K562 (cell line): ENCODE measurements at regions not wholly inside any gene's neighbourhood (a gene's known extent, or its start where the extent isn't known, plus 50 kb on each side); places are given as distances from the start of the nearest gene placed in this dataset.

Experiments used
- ATAC-seq: fragments of 200-7000 bp; cut with Tn5 transposase; 3 replicates; pipeline ENCODE4 v1.9.1; 2020; ENCODE audit warnings: moderate library complexity
- BruUV-seq: library from RNA; stranded (reverse); fragments of 400-500 nt; replicated peaks from 2 replicates; lab custom pipeline; 2021; lab: Mats Ljungman, UMichigan
- CTCF ChIA-PET: fragments of 300-600 bp; formaldehyde crosslinking; extraction: SDS; loops from one replicate; lab custom pipeline; 2021; ENCODE audit warnings: low intra/inter-chr PET ratio; lab: Yijun Ruan, JAX
- POLR2A ChIA-PET: fragments of 300-600, 350-650 bp; sonication (Branson Sonifier 250); formaldehyde crosslinking; extraction: SDS; loops from one replicate; lab custom pipeline; 2021; ENCODE audit warnings: antibody characterized with exemption, inconsistent platforms; lab: Yijun Ruan, JAX
- DNase-seq, 4 experiments: peaks; one replicate each; pipeline versions ENCODE4 v3.0.0 to v3.0.0-alpha.2; 2011 to 2018; ENCODE audit warnings: low spot score in 3 of 4, mixed read lengths in 3 of 4; ENCODE audit errors: extremely low read depth in 1 of 4
- FAIRE-seq: peaks from 2 replicates; lab custom pipeline; 2011; peaks lifted over from hg19 to GRCh38; lab: Jason Lieb, UNC
- H2AFZ ChIP-seq: 2 replicates; pipeline ENCODE4 v1.6.0; 2011; ENCODE audit warnings: low read depth, low read length, control low read depth, inconsistent platforms
- H3K27ac ChIP-seq: fragments of 200-600 bp; 3 replicates; pipeline ENCODE4 v1.8.0; 2011; ENCODE audit warnings: low read depth, mild to moderate bottlenecking, control low read depth, inconsistent platforms, low read length, moderate library complexity, mixed read lengths; ENCODE audit errors: extremely low read depth
- H3K27me3 ChIP-seq, 2 experiments: fragments of 300-600 bp in 1 of 2; 2 replicates in 1 of 2; 3 replicates in 1 of 2; pipeline versions ENCODE4 v1.6.0 to v1.8.0; 2011; ENCODE audit warnings: inconsistent platforms in 2 of 2, low read length in 2 of 2, mild to moderate bottlenecking in 1 of 2, mixed read lengths in 1 of 2, moderate library complexity in 1 of 2; ENCODE audit not compliant: control insufficient read depth in 2 of 2, insufficient read depth in 2 of 2
- H3K36me3 ChIP-seq: fragments of 300-600 bp; 3 replicates; pipeline ENCODE4 v1.8.0; 2011; ENCODE audit warnings: mild to moderate bottlenecking, low read length, inconsistent platforms; ENCODE audit not compliant: control insufficient read depth, insufficient read depth
- H3K4me1 ChIP-seq, 2 experiments: fragments of 200-600 bp in 1 of 2; replicated peaks in 1 of 2; 2 replicates in 1 of 2; 3 replicates in 1 of 2; pipeline versions ENCODE4 v1.5.1 to v1.8.0; 2011; ENCODE audit warnings: inconsistent platforms in 2 of 2, low read length in 2 of 2, mild to moderate bottlenecking in 1 of 2, mixed read lengths in 1 of 2, moderate library complexity in 1 of 2; ENCODE audit not compliant: control insufficient read depth in 2 of 2, insufficient read depth in 2 of 2
- H3K4me2 ChIP-seq: 2 replicates; pipeline ENCODE4 v1.6.1; 2011; ENCODE audit warnings: low read length, control low read depth, inconsistent platforms, mixed read lengths; ENCODE audit not compliant: insufficient read depth
- H3K4me3 ChIP-seq: fragments of 200-600 bp; sonication (generic), shearing (Covaris generic); 2 replicates; pipeline ENCODE4 v1.5.1; 2016; ENCODE audit warnings: control low read depth, inconsistent platforms
- H3K79me2 ChIP-seq: fragments of 200-600 bp; 3 replicates; pipeline ENCODE4 v1.8.0; 2011; ENCODE audit warnings: low read length, inconsistent platforms; ENCODE audit not compliant: control insufficient read depth, insufficient read depth
- H3K9ac ChIP-seq, 2 experiments: 2 replicates each; pipeline versions ENCODE4 v1.6.0 to v1.6.1; 2011; ENCODE audit warnings: low read depth in 2 of 2, low read length in 2 of 2, control low read depth in 1 of 2, inconsistent platforms in 1 of 2, mild to moderate bottlenecking in 1 of 2, mixed read lengths in 1 of 2; ENCODE audit not compliant: insufficient read depth in 1 of 2
- H3K9me1 ChIP-seq: one replicate; pipeline ENCODE4 v1.6.0; 2011; ENCODE audit warnings: inconsistent platforms, mild to moderate bottlenecking, low read length, moderate library complexity; ENCODE audit not compliant: control insufficient read depth, insufficient read depth
- H3K9me3 ChIP-seq: replicated peaks from 2 replicates; pipeline ENCODE4 v1.5.1; 2011; ENCODE audit warnings: low read depth, low read length, inconsistent platforms; ENCODE audit not compliant: control insufficient read depth, insufficient read depth
- H4K20me1 ChIP-seq: replicated peaks from 2 replicates; pipeline ENCODE4 v1.6.1; 2011; ENCODE audit warnings: low read length, inconsistent platforms, mixed read lengths; ENCODE audit not compliant: control insufficient read depth, insufficient read depth
- ARHGAP35 ChIP-seq: fragments of 450-650 bp; IDR thresholded peaks from 2 replicates; pipeline ENCODE4 v1.6.1; 2018; ENCODE audit not compliant: partially characterized antibody
- BMI1 ChIP-seq: fragments of 150-350 bp; IDR thresholded peaks from 2 replicates; pipeline ENCODE4 v1.6.1; 2014; ENCODE audit warnings: low read length
- CREM ChIP-seq: IDR thresholded peaks from 2 replicates; pipeline ENCODE4 v1.6.1; 2014; ENCODE audit warnings: antibody characterized with exemption, low read depth
- EP400 ChIP-seq: fragments of 450-650 bp; IDR thresholded peaks from 2 replicates; pipeline ENCODE4 v1.6.1; 2017; ENCODE audit warnings: antibody characterized with exemption, mild to moderate bottlenecking, moderate library complexity
- FOSL1 ChIP-seq: fragments of 200-800 bp; sonication (Bioruptor generic); conservative IDR thresholded peaks from 2 replicates; pipeline ENCODE4 v1.6.1; 2016; ENCODE audit warnings: missing genetic modification characterization, missing compliant biosample characterization
- HMG20B ChIP-seq: fragments of 250-450 bp; sonication (Bioruptor Pico); IDR thresholded peaks from 2 replicates; pipeline ENCODE4 v1.5.0; 2021; ENCODE audit warnings: mild to moderate bottlenecking
- HNRNPH1 ChIP-seq: fragments of 200-400 bp; formaldehyde crosslinking; optimal IDR thresholded peaks from 2 replicates; pipeline ENCODE3; 2017; ENCODE audit warnings: low read depth, mild to moderate bottlenecking, low read length, moderate library complexity
- IRF2 ChIP-seq: sonication (generic); formaldehyde crosslinking; IDR thresholded peaks from 2 replicates; pipeline ENCODE4 v1.8.1; 2022; ENCODE audit warnings: mild to moderate bottlenecking, missing genetic modification reagents
- KAT7 ChIP-seq: sonication (generic); formaldehyde crosslinking; IDR thresholded peaks from 2 replicates; pipeline ENCODE4 v1.8.0; 2022; ENCODE audit warnings: missing genetic modification reagents, mild to moderate bottlenecking, borderline replicate concordance
- MBD1 ChIP-seq: fragments of 250-450 bp; sonication (Bioruptor Pico); IDR thresholded peaks from 2 replicates; pipeline ENCODE4 v1.8.0; 2022; ENCODE audit warnings: inconsistent platforms
- NR3C1 ChIP-seq: sonication (generic); formaldehyde crosslinking; IDR thresholded peaks from 2 replicates; pipeline ENCODE4 v1.8.1; 2022; ENCODE audit warnings: missing genetic modification reagents
- POLR2AphosphoS5 ChIP-seq: IDR thresholded peaks from 2 replicates; pipeline ENCODE4 v1.6.1; 2011; ENCODE audit warnings: mild to moderate bottlenecking, low read depth, low read length, moderate library complexity; ENCODE audit not compliant: control insufficient read depth, insufficient read depth
- SRSF9 ChIP-seq: fragments of 200-400 bp; formaldehyde crosslinking; IDR thresholded peaks from 2 replicates; pipeline ENCODE4 v1.6.1; 2017; ENCODE audit warnings: low read depth, low read length, borderline replicate concordance
- ZFX ChIP-seq: sonication (generic); formaldehyde crosslinking; IDR thresholded peaks from 2 replicates; pipeline ENCODE4 v1.8.0; 2022; ENCODE audit warnings: mild to moderate bottlenecking, missing genetic modification reagents, moderate library complexity
- ZNF174 ChIP-seq: fragments of 250-450 bp; sonication (Bioruptor Pico); IDR thresholded peaks from 2 replicates; pipeline ENCODE4 v1.4.0; 2020; ENCODE audit warnings: mild to moderate bottlenecking
- ZNF253 ChIP-seq: fragments of 250-450 bp; sonication (Bioruptor Pico); conservative IDR thresholded peaks from 2 replicates; pipeline ENCODE4 v1.6.1; 2021; ENCODE audit warnings: mild to moderate bottlenecking
- ZNF3 ChIP-seq: fragments of 250-450 bp; sonication (Bioruptor Pico); IDR thresholded peaks from 2 replicates; pipeline ENCODE4 v1.5.0; 2021; ENCODE audit warnings: mild to moderate bottlenecking, moderate library complexity
- ZNF589 ChIP-seq: fragments of 200-800 bp; sonication (Bioruptor generic); IDR thresholded peaks from 2 replicates; pipeline ENCODE4 v1.6.1; 2016; ENCODE audit warnings: low read depth, missing genetic modification characterization, missing compliant biosample characterization
- WGBS: fragments of 100-300 bp; shearing (Covaris generic); methylation state at CpG from one replicate; pipeline ENCODE4 v1.1.6; 2016; ENCODE audit warnings: low coverage, mixed read lengths; ENCODE audit not compliant: insufficient coverage; ENCODE audit errors: missing lambda C conversion rate; 5-methylcytosine and 5-hydroxymethylcytosine counted together
- in situ Hi-C: fragments of 300-500 bp; cut with MboI; formaldehyde crosslinking; loops from 4 replicates; pipeline ENCODE4 v1.15.0; 2018; ENCODE audit warnings: inconsistent platforms, mixed read lengths
- intact Hi-C: fragments of 100-400 bp; cut with micrococcal nuclease; formaldehyde crosslinking; loops from 2 replicates; pipeline ENCODE4 v1.14.2; 2022

DNA sequence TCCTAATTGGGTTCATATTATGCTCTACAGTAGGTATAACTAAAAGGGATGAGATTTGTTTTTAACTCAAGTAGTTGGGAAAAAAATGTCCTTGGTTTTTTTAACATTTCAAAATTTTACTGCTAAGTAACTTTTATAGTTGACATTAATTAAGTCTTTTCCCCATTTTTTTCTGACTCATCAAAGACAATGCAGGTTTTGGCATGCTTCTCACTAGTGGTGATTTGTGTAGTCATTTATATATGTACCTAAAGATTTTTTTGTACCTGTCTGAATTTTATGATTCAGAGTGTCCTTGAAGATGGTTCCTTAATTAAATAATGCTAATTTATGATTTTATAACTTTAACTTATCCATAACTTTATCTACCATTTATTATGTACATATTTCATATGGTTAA, 882.3 kb upstream of the TMEFF2 start (continued):
- TF ChIP-seq MBD1 (CRISPR knock-in tag) = no peak
- TF ChIP-seq IRF2 = no peak
- no peak for TF ChIP-seq ZFX (CRISPR knock-in tag)
- no peak for TF ChIP-seq ZNF3 (CRISPR knock-in tag)
- no peak for TF ChIP-seq FOSL1
- TF ChIP-seq KAT7 (CRISPR knock-in tag) = no peak
- no peak for TF ChIP-seq ARHGAP35

DNA sequence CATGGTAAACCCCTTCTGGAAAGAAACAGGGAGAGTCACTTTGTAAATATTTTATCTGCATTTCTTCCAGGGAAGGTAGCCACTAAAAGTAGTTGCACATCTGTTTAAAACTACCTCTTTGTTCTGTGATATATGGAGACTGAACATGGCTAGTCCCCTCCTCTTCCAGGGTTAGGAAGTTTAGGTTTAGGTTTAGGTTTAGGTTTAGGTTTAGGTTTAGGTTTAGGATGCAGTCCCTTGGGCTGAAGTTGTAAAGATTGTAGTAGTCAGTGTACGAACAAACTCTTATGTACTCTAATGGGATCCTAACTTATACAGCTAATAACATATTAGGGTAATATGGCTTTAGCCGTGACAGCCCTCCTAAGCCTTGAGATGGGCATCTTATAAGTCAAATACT, 880.2 kb upstream of the TMEFF2 start:
- ATAC-seq (no peak), DNase-seq (no peak), FAIRE-seq (no peak)
- TF ChIP-seq ZNF253 (CRISPR knock-in tag) = no peak
- no peak for TF ChIP-seq EP400
- no peak for TF ChIP-seq HMG20B (CRISPR knock-in tag)
- TF ChIP-seq SRSF9 = no peak
- no peak for TF ChIP-seq CREM
- TF ChIP-seq NR3C1 (CRISPR knock-in tag) = no peak
- no peak for TF ChIP-seq ZNF589 (CRISPR knock-in tag)
- no peak for TF ChIP-seq POLR2AphosphoS5
- no peak for TF ChIP-seq ZNF174
- no peak for TF ChIP-seq HNRNPH1
- no peak for TF ChIP-seq BMI1
- Histone ChIP-seq H3K27me3 (no peaks in the 10 kb centered on the region), H3K4me2 (no peak overlapping the region), H3K9me3 (no peaks in the 10 kb centered on the region), H4K20me1 (no peaks in the 10 kb centered on the region), H3K4me3 (no peak overlapping the region), H3K9me1 (no peaks in the 10 kb centered on the region), H3K9ac (no peak overlapping the region), H3K4me1 (no peaks in the 10 kb centered on the region), H3K79me2 (no peaks in the 10 kb centered on the region), H3K27ac (no peak overlapping the region), H2AFZ (no peak overlapping the region), H3K36me3 (no peaks in the 10 kb centered on the region)
- intact Hi-C loops = no loop called here
- CTCF ChIA-PET = no interaction called here
- 9% methylated on average over 2 of the region's 2 CpGs for WGBS
- POLR2A ChIA-PET = no interaction called here
- in situ Hi-C loops = no loop called here
- BruUV-seq = no TSS peak
